Upper lobe of left lung (tissue), 6 donors: ENCODE measurements at regions not wholly inside any gene's neighbourhood (a gene's known extent, or its start where the extent isn't known, plus 50 kb on each side); places are given as distances from the start of the nearest gene placed in this dataset.
A peak's percentile ranks its signal among the peaks of the same experiment; 100 is the strongest.

Source experiments
- ATAC-seq, 2 donors: fragments of 200-7000 bp; cut with Tn5 transposase; one replicate each; pipeline ENCODE4 v1.9.1; 2022; ENCODE audit warnings: mild to moderate bottlenecking in 2 of 2, moderate library complexity in 2 of 2; ENCODE audit not compliant: low FRiP score in 2 of 2
- DNase-seq, 2 donors: peaks; one replicate each; pipeline ENCODE4 v3.0.0-alpha.2; 2019 to 2020
- H3K27ac ChIP-seq, 4 donors: fragments of 200-600 bp; sonication (generic); one replicate each; pipeline ENCODE4 v1.5.1; 2016 to 2019
- H3K27me3 ChIP-seq, 4 donors: fragments of 200-600 bp; sonication (generic); one replicate each; pipeline ENCODE4 v1.5.1; 2017 to 2019
- H3K36me3 ChIP-seq, 4 donors: fragments of 200-600 bp; sonication (generic); one replicate each; pipeline ENCODE4 v1.5.1; 2016 to 2019
- H3K4me1 ChIP-seq, 4 donors: fragments of 200-600 bp; sonication (generic); one replicate each; pipeline ENCODE4 v1.5.1; 2018 to 2019
- H3K4me3 ChIP-seq, 4 donors: fragments of 200-600 bp; sonication (generic); one replicate each; pipeline ENCODE4 v1.5.1; 2017 to 2019; ENCODE audit warnings: mild to moderate bottlenecking in 2 of 4, moderate library complexity in 1 of 4
- H3K9me3 ChIP-seq, 4 donors: fragments of 200-600 bp; sonication (generic); one replicate each; pipeline ENCODE4 v1.5.1; 2018 to 2019
- CTCF ChIP-seq, 6 experiments: fragments of 450-650 bp in 4 of 6; fragments of 200-600 bp in 2 of 6; sonication (generic) in 2 of 6; IDR thresholded peaks; one replicate each; pipeline ENCODE4 v1.5.1; 2016 to 2019; ENCODE audit warnings: antibody characterized with exemption in 6 of 6
- EP300 ChIP-seq, 4 donors: sonication (generic); formaldehyde crosslinking; IDR thresholded peaks; one replicate each; pipeline ENCODE4 v1.5.1; 2017; ENCODE audit warnings: antibody characterized with exemption in 4 of 4, control low read depth in 2 of 4
- POLR2A ChIP-seq, 4 donors: fragments of 450-650 bp; IDR thresholded peaks; one replicate each; pipeline ENCODE4 v1.5.1; 2016 to 2017; ENCODE audit warnings: antibody characterized with exemption in 4 of 4, mild to moderate bottlenecking in 2 of 4
- POLR2AphosphoS5 ChIP-seq, 2 donors: sonication (generic); formaldehyde crosslinking; IDR thresholded peaks; one replicate each; pipeline ENCODE4 v1.5.1; 2017; ENCODE audit warnings: antibody characterized with exemption in 2 of 2
- WGBS, 2 donors: methylation state at CpG; one replicate each; pipeline ENCODE4 v1.1.5; 2017 to 2018; 5-methylcytosine and 5-hydroxymethylcytosine counted together
- donor health status: DM: no; HTN: no; CAD: no; lungs with moderate emphysema.
- donor health status: DM: no; HTN: yes; CAD: no; lungs with severe emphysema.

GRCh38 chr22:35204807-35205775 lies 52.2 kb upstream of the HMGXB4 start:
- no peaks in the 10 kb centered on the region for H3K27me3 ChIP-seq
- no peaks in the 10 kb centered on the region for H3K9me3 ChIP-seq
- WGBS, 2 donors: 60 to 72% methylated on average over 12 to 14 of the region's 14 CpGs
- H3K36me3 ChIP-seq: no peaks in the 10 kb centered on the region
- TF ChIP-seq EP300 (IDR thresholded peaks at IDR 0.05) (no peak), POLR2A (IDR thresholded peaks at IDR 0.05) (no peak), CTCF (IDR thresholded peaks at IDR 0.05) (no peak), POLR2AphosphoS5 (IDR thresholded peaks at IDR 0.05) (no peak)
- no peak overlapping the region for H3K4me3 ChIP-seq
- no peak overlapping the region for H3K27ac ChIP-seq
- ATAC-seq: no peak
- no peak for DNase-seq
- H3K4me1 ChIP-seq: no peaks in the 10 kb centered on the region

- Histone ChIP-seq H3K27me3 (no peaks in the 10 kb centered on the region), H3K27ac (no peak overlapping the region), H3K4me3 (no peak overlapping the region), H3K36me3 (no peaks in the 10 kb centered on the region), H3K9me3 (no peaks in the 10 kb centered on the region), H3K4me1 (no peaks in the 10 kb centered on the region)
- ATAC-seq (peak in 1 of 2 donors; percentile 30), DNase-seq (no peak)
- TF ChIP-seq CTCF (IDR thresholded peaks at IDR 0.05) (no peak), POLR2A (IDR thresholded peaks at IDR 0.05) (no peak), POLR2AphosphoS5 (IDR thresholded peaks at IDR 0.05) (no peak), EP300 (IDR thresholded peaks at IDR 0.05) (no peak)
- 32 to 65% methylated on average over 5 of the region's 5 CpGs for WGBS, 2 donors
Observed at GRCh38 chr22:35205961-35206360, 51.3 kb upstream of the HMGXB4 start.

GRCh38 chr22:35206889-35207288 lies 50.4 kb upstream of the HMGXB4 start:
- H3K9me3 ChIP-seq: no peaks in the 10 kb centered on the region
- no peak for ATAC-seq
- WGBS, 2 donors: 78 to 86% methylated on average over 1 of the region's 1 CpG

More at GRCh38 chr22:35206889-35207288, 50.4 kb upstream of the HMGXB4 start:
- Histone ChIP-seq H3K4me1 (no peaks in the 10 kb centered on the region), H3K36me3 (no peaks in the 10 kb centered on the region), H3K4me3 (no peak overlapping the region), H3K27ac (no peak overlapping the region), H3K27me3 (no peaks in the 10 kb centered on the region)
- TF ChIP-seq EP300 (IDR thresholded peaks at IDR 0.05) (no peak), POLR2AphosphoS5 (IDR thresholded peaks at IDR 0.05) (no peak), CTCF (IDR thresholded peaks at IDR 0.05) (no peak), POLR2A (IDR thresholded peaks at IDR 0.05) (no peak)
- DNase-seq: no peak
